HG03108 (cell line): ENCODE measurements at regions not wholly inside any gene's neighbourhood (a gene's known extent, or its start where the extent isn't known, plus 50 kb on each side); places are given as distances from the start of the nearest gene placed in this dataset.
"Not testable (repeated sequence)": the region's sequence is repeated elsewhere in the genome, so short reads cannot be mapped to it uniquely, and the experiment has no call there.

ENCODE experiments used
- ATAC-seq: cut with Tn5 transposase; IDR thresholded peaks from one replicate; pipeline ENCODE4 v1.9.1; 2021; ENCODE audit warnings: moderate library complexity; ENCODE audit not compliant: unreplicated experiment

GRCh38 chr3:82423268-82424030 lies 662.0 kb upstream of the GBE1 start:
- ATAC-seq, result no peak

- no peak for ATAC-seq
These were observed 655.4 kb upstream of the GBE1 start for GRCh38 chr3:82416830-82417229.

GRCh38 chr3:82416349-82416748 lies 654.9 kb upstream of the GBE1 start:
- ATAC-seq, result no peak

GRCh38 chr3:82413171-82413570 lies 651.7 kb upstream of the GBE1 start:
- ATAC-seq, result no peak

GRCh38 chr3:82410366-82410765 lies 648.9 kb upstream of the GBE1 start:
- ATAC-seq, result no peak

- ATAC-seq, result no peak
These were observed 648.4 kb upstream of the GBE1 start for GRCh38 chr3:82409842-82410241.

GRCh38 chr3:82392203-82392775 lies 630.8 kb upstream of the GBE1 start:
- no peak for ATAC-seq

GRCh38 chr3:82390868-82391267 lies 629.4 kb upstream of the GBE1 start:
- ATAC-seq, result no peak

GRCh38 chr3:82386647-82387046 lies 625.2 kb upstream of the GBE1 start:
- no peak for ATAC-seq

- no peak for ATAC-seq
These were observed 622.7 kb upstream of the GBE1 start for GRCh38 chr3:82384181-82384580.

GRCh38 chr3:82382831-82383230 lies 621.4 kb upstream of the GBE1 start:
- ATAC-seq, result no peak

- ATAC-seq, result no peak
These were observed 616.9 kb upstream of the GBE1 start for GRCh38 chr3:82378392-82378791.

GRCh38 chr3:82376883-82377282 lies 615.4 kb upstream of the GBE1 start:
- no peak for ATAC-seq

GRCh38 chr3:82373833-82374232 lies 612.4 kb upstream of the GBE1 start:
- not testable (repeated sequence) for ATAC-seq

- ATAC-seq, result no peak
These were observed 603.4 kb upstream of the GBE1 start for GRCh38 chr3:82364827-82365226.

- no peak for ATAC-seq
These were observed 601.7 kb upstream of the GBE1 start for GRCh38 chr3:82363131-82363530.

- ATAC-seq, result no peak
These were observed 593.8 kb upstream of the GBE1 start for GRCh38 chr3:82355228-82355627.

- no peak for ATAC-seq
These were observed 592.8 kb upstream of the GBE1 start for GRCh38 chr3:82354228-82354627.

GRCh38 chr3:82353306-82354171 lies 592.1 kb upstream of the GBE1 start:
- no peak for ATAC-seq

GRCh38 chr3:82347585-82347984 lies 586.1 kb upstream of the GBE1 start:
- ATAC-seq, result no peak

GRCh38 chr3:82342521-82342920 lies 581.1 kb upstream of the GBE1 start:
- no peak for ATAC-seq

GRCh38 chr3:82329300-82329699 lies 567.9 kb upstream of the GBE1 start:
- ATAC-seq, result no peak
